ENCODE measurements at regions not wholly inside any gene's neighbourhood (a gene's known extent, or its start where the extent isn't known, plus 50 kb on each side); places are given as distances from the start of the nearest gene placed in this dataset.

DNA sequence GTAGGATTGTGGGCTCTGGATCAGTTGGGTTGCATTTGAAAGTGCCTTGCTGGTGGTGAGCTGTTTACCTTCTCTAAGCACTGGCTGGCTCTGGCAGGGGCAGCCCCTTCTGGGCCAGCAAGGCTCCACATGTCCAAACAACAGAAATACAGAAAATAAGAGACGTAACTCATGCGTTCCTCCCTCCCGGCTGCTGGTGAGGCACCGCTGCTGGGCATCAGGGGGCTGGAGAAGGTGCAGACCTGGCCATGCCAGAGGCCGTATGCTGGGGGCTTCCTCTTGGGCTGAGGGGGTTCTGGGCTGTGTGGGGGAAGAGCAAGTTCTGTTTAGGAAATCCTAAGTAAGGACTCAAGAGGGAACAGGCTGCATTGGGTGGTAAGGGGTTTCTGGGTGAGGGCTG lies 140.6 kb downstream of the URI1 start:
- TF ChIP-seq, protein P1, sequence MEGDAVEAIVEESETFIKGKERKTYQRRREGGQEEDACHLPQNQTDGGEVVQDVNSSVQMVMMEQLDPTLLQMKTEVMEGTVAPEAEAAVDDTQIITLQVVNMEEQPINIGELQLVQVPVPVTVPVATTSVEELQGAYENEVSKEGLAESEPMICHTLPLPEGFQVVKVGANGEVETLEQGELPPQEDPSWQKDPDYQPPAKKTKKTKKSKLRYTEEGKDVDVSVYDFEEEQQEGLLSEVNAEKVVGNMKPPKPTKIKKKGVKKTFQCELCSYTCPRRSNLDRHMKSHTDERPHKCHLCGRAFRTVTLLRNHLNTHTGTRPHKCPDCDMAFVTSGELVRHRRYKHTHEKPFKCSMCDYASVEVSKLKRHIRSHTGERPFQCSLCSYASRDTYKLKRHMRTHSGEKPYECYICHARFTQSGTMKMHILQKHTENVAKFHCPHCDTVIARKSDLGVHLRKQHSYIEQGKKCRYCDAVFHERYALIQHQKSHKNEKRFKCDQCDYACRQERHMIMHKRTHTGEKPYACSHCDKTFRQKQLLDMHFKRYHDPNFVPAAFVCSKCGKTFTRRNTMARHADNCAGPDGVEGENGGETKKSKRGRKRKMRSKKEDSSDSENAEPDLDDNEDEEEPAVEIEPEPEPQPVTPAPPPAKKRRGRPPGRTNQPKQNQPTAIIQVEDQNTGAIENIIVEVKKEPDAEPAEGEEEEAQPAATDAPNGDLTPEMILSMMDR (IDR thresholded peaks at IDR 0.05) = no peak
- no peak for TF ChIP-seq EZH2 (IDR thresholded peaks at IDR 0.05; ENCODE audit: borderline replicate concordance, insufficient read depth, low read depth, low read length, poor library complexity, severe bottlenecking)
